ENCODE measurements at regions not wholly inside any gene's neighbourhood (a gene's known extent, or its start where the extent isn't known, plus 50 kb on each side); places are given as distances from the start of the nearest gene placed in this dataset.

- no peak for TF ChIP-seq SREBF1 (IDR thresholded peaks at IDR 0.05; ENCODE audit: low read length)
- TF ChIP-seq, protein P1, sequence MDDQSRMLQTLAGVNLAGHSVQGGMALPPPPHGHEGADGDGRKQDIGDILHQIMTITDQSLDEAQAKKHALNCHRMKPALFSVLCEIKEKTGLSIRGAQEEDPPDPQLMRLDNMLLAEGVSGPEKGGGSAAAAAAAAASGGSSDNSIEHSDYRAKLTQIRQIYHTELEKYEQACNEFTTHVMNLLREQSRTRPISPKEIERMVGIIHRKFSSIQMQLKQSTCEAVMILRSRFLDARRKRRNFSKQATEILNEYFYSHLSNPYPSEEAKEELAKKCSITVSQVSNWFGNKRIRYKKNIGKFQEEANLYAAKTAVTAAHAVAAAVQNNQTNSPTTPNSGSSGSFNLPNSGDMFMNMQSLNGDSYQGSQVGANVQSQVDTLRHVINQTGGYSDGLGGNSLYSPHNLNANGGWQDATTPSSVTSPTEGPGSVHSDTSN (IDR thresholded peaks at IDR 0.05; ENCODE audit: insufficient replicate concordance, low read depth, low read length): no peak
- TF ChIP-seq, protein P2, sequence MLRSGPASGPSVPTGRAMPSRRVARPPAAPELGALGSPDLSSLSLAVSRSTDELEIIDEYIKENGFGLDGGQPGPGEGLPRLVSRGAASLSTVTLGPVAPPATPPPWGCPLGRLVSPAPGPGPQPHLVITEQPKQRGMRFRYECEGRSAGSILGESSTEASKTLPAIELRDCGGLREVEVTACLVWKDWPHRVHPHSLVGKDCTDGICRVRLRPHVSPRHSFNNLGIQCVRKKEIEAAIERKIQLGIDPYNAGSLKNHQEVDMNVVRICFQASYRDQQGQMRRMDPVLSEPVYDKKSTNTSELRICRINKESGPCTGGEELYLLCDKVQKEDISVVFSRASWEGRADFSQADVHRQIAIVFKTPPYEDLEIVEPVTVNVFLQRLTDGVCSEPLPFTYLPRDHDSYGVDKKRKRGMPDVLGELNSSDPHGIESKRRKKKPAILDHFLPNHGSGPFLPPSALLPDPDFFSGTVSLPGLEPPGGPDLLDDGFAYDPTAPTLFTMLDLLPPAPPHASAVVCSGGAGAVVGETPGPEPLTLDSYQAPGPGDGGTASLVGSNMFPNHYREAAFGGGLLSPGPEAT (IDR thresholded peaks at IDR 0.05; ENCODE audit: low read depth): peak; percentile 77
- peak; percentile 83 for TF ChIP-seq SPI1 (IDR thresholded peaks at IDR 0.05; ENCODE audit: borderline replicate concordance, insufficient read depth, low read depth, low read length)
- no peak for TF ChIP-seq TCF3 (IDR thresholded peaks at IDR 0.05; ENCODE audit: borderline replicate concordance, insufficient read depth, low read depth, low read length)
- TF ChIP-seq NFIC (IDR thresholded peaks at IDR 0.05; ENCODE audit: low read depth, low read length): peak; percentile 73
- no peak for TF ChIP-seq CEBPZ (IDR thresholded peaks at IDR 0.05; ENCODE audit: low read depth, low read length)
- TF ChIP-seq MAX (IDR thresholded peaks at IDR 0.05; ENCODE audit: low read depth, low read length): no peak
- TF ChIP-seq, protein P3, sequence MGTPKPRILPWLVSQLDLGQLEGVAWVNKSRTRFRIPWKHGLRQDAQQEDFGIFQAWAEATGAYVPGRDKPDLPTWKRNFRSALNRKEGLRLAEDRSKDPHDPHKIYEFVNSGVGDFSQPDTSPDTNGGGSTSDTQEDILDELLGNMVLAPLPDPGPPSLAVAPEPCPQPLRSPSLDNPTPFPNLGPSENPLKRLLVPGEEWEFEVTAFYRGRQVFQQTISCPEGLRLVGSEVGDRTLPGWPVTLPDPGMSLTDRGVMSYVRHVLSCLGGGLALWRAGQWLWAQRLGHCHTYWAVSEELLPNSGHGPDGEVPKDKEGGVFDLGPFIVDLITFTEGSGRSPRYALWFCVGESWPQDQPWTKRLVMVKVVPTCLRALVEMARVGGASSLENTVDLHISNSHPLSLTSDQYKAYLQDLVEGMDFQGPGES (IDR thresholded peaks at IDR 0.05): no peak
- peak; percentile 58; the same call in 1 of the 2 replicates for TF ChIP-seq TBL1XR1 (IDR thresholded peaks at IDR 0.05; ENCODE audit: low read depth, low read length)
- TF ChIP-seq, protein P4, sequence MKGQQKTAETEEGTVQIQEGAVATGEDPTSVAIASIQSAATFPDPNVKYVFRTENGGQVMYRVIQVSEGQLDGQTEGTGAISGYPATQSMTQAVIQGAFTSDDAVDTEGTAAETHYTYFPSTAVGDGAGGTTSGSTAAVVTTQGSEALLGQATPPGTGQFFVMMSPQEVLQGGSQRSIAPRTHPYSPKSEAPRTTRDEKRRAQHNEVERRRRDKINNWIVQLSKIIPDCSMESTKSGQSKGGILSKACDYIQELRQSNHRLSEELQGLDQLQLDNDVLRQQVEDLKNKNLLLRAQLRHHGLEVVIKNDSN (IDR thresholded peaks at IDR 0.05; ENCODE audit: borderline replicate concordance, extremely low read length, insufficient read depth, low read depth, low read length): no peak
- TF ChIP-seq, protein P5, sequence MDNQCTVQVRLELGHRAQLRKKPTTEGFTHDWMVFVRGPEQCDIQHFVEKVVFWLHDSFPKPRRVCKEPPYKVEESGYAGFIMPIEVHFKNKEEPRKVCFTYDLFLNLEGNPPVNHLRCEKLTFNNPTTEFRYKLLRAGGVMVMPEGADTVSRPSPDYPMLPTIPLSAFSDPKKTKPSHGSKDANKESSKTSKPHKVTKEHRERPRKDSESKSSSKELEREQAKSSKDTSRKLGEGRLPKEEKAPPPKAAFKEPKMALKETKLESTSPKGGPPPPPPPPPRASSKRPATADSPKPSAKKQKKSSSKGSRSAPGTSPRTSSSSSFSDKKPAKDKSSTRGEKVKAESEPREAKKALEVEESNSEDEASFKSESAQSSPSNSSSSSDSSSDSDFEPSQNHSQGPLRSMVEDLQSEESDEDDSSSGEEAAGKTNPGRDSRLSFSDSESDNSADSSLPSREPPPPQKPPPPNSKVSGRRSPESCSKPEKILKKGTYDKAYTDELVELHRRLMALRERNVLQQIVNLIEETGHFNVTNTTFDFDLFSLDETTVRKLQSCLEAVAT (IDR thresholded peaks at IDR 0.05): no peak
- no peak for TF ChIP-seq HSF1 (IDR thresholded peaks at IDR 0.05; ENCODE audit: low read depth, low read length)
- peak; percentile 55 for TF ChIP-seq MTA2 (IDR thresholded peaks at IDR 0.05; ENCODE audit: low read depth)
- TF ChIP-seq BRCA1 (IDR thresholded peaks at IDR 0.05; ENCODE audit: low read depth, low read length): no peak
- TF ChIP-seq RUNX3 (IDR thresholded peaks at IDR 0.05; ENCODE audit: low read length): peak; percentile 52
These were observed 85.4 kb upstream of the MYLIP start (continued) for GRCh38 chr6:16043171-16044135.

Measured in GM12878 (cell line).